ENCODE measurements at regions not wholly inside any gene's neighbourhood (a gene's known extent, or its start where the extent isn't known, plus 50 kb on each side); places are given as distances from the start of the nearest gene placed in this dataset.

DNA sequence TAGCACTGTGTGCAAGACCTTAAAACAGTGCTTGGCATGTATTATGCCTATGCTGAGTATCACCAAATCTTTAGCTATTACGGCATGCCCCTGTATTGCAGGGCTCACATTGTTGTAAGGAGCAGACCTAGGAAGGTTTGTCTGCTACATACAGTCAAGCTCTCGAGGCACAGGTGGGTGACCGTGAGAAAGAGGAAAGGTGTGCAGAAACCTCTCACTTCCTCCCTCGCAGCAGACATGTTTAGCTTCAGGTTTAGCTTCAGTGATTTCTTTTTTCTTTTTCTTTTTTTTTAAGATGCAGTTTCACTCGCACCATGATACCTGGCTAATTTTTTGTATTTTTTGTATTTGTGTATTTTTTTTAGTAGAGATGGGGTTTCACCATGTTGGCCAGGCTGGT lies 275.8 kb upstream of the RIOK2 start:
- TF ChIP-seq, protein P1, sequence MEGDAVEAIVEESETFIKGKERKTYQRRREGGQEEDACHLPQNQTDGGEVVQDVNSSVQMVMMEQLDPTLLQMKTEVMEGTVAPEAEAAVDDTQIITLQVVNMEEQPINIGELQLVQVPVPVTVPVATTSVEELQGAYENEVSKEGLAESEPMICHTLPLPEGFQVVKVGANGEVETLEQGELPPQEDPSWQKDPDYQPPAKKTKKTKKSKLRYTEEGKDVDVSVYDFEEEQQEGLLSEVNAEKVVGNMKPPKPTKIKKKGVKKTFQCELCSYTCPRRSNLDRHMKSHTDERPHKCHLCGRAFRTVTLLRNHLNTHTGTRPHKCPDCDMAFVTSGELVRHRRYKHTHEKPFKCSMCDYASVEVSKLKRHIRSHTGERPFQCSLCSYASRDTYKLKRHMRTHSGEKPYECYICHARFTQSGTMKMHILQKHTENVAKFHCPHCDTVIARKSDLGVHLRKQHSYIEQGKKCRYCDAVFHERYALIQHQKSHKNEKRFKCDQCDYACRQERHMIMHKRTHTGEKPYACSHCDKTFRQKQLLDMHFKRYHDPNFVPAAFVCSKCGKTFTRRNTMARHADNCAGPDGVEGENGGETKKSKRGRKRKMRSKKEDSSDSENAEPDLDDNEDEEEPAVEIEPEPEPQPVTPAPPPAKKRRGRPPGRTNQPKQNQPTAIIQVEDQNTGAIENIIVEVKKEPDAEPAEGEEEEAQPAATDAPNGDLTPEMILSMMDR (IDR thresholded peaks at IDR 0.05): no peak
- TF ChIP-seq POLR2AphosphoS5 (IDR thresholded peaks at IDR 0.05; ENCODE audit: low read depth, low read length): no peak
- no peak for TF ChIP-seq SIN3A (IDR thresholded peaks at IDR 0.05; ENCODE audit: borderline replicate concordance, insufficient read depth, low read depth, low read length)
- TF ChIP-seq, protein P2, sequence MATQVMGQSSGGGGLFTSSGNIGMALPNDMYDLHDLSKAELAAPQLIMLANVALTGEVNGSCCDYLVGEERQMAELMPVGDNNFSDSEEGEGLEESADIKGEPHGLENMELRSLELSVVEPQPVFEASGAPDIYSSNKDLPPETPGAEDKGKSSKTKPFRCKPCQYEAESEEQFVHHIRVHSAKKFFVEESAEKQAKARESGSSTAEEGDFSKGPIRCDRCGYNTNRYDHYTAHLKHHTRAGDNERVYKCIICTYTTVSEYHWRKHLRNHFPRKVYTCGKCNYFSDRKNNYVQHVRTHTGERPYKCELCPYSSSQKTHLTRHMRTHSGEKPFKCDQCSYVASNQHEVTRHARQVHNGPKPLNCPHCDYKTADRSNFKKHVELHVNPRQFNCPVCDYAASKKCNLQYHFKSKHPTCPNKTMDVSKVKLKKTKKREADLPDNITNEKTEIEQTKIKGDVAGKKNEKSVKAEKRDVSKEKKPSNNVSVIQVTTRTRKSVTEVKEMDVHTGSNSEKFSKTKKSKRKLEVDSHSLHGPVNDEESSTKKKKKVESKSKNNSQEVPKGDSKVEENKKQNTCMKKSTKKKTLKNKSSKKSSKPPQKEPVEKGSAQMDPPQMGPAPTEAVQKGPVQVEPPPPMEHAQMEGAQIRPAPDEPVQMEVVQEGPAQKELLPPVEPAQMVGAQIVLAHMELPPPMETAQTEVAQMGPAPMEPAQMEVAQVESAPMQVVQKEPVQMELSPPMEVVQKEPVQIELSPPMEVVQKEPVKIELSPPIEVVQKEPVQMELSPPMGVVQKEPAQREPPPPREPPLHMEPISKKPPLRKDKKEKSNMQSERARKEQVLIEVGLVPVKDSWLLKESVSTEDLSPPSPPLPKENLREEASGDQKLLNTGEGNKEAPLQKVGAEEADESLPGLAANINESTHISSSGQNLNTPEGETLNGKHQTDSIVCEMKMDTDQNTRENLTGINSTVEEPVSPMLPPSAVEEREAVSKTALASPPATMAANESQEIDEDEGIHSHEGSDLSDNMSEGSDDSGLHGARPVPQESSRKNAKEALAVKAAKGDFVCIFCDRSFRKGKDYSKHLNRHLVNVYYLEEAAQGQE (IDR thresholded peaks at IDR 0.05; ENCODE audit: insufficient read depth in 1 of 2, low read depth in 2 of 2, low read length in 1 of 2): no peak
- TF ChIP-seq TCF7L2 (IDR thresholded peaks at IDR 0.05; ENCODE audit: low read depth, low read length): no peak
